ENCODE measurements at regions not wholly inside any gene's neighbourhood (a gene's known extent, or its start where the extent isn't known, plus 50 kb on each side); places are given as distances from the start of the nearest gene placed in this dataset.

- TF ChIP-seq CTCF (IDR thresholded peaks at IDR 0.05) (no peak), EZH2 (IDR thresholded peaks at IDR 0.05; ENCODE audit: borderline replicate concordance, insufficient read depth, low read depth, low read length, poor library complexity, severe bottlenecking) (no peak)
These were observed 174.4 kb upstream of the PHYHIPL start for GRCh38 chr10:59002011-59002410.

Measured in B cell (primary cell).